Nephron progenitor cell (in vitro differentiated cells): ENCODE measurements at regions not wholly inside any gene's neighbourhood (a gene's known extent, or its start where the extent isn't known, plus 50 kb on each side); places are given as distances from the start of the nearest gene placed in this dataset.

Experiments used
- DNase-seq: peaks from one replicate; pipeline ENCODE4 v3.0.0; 2021
- H3K27ac Mint-ChIP-seq: 2 replicates; pipeline ENCODE4 v1.8.0; 2021; ENCODE audit warnings: mild to moderate bottlenecking, moderate library complexity, mixed read lengths
- H3K27me3 Mint-ChIP-seq: 2 replicates; pipeline ENCODE4 v1.8.0; 2021; ENCODE audit warnings: mild to moderate bottlenecking, low read depth, mixed read lengths; ENCODE audit not compliant: poor library complexity
- H3K36me3 Mint-ChIP-seq: 2 replicates; pipeline ENCODE4 v1.8.0; 2021; ENCODE audit warnings: low read depth, mixed read lengths
- H3K4me1 Mint-ChIP-seq: 2 replicates; pipeline ENCODE4 v1.8.0; 2021; ENCODE audit warnings: mixed read lengths
- H3K4me3 Mint-ChIP-seq: 2 replicates; pipeline ENCODE4 v1.8.0; 2021; ENCODE audit warnings: mild to moderate bottlenecking, moderate library complexity, mixed read lengths
- H3K9me3 Mint-ChIP-seq: 2 replicates; pipeline ENCODE4 v1.8.0; 2021; ENCODE audit warnings: mild to moderate bottlenecking, moderate library complexity, mixed read lengths
- CTCF ChIP-seq: fragments of 200-600 bp; sonication (generic); IDR thresholded peaks from 2 replicates; pipeline ENCODE4 v1.5.0; 2021; ENCODE audit warnings: antibody characterized with exemption

GRCh38 chr12:31790759-31791158, 61.9 kb upstream of the AMN1 start:
- no peak for DNase-seq
- H3K27ac Mint-ChIP-seq = no peak overlapping the region
- peaks cover 21% of the 10 kb centered on the region for H3K9me3 Mint-ChIP-seq
- peaks cover 16% of the 10 kb centered on the region for H3K4me1 Mint-ChIP-seq
- no peaks in the 10 kb centered on the region for H3K27me3 Mint-ChIP-seq
- peaks cover 5% of the 10 kb centered on the region for H3K36me3 Mint-ChIP-seq
- H3K4me3 Mint-ChIP-seq = no peak overlapping the region
- no peak for TF ChIP-seq CTCF

GRCh38 chr12:31785318-31785717, 56.5 kb upstream of the AMN1 start:
- Mint-ChIP-seq H3K4me1 (no peaks in the 10 kb centered on the region), H3K9me3 (peaks cover 5% of the 10 kb centered on the region), H3K27me3 (no peaks in the 10 kb centered on the region), H3K36me3 (no peaks in the 10 kb centered on the region), H3K4me3 (no peak overlapping the region), H3K27ac (no peak overlapping the region)
- DNase-seq = no peak
- TF ChIP-seq CTCF = no peak

- no peak for DNase-seq
- Mint-ChIP-seq H3K4me3 (no peak overlapping the region), H3K27me3 (no peaks in the 10 kb centered on the region), H3K4me1 (no peaks in the 10 kb centered on the region), H3K9me3 (peaks cover 5% of the 10 kb centered on the region), H3K36me3 (no peaks in the 10 kb centered on the region), H3K27ac (no peak overlapping the region)
- no peak for TF ChIP-seq CTCF
These were observed 55.3 kb upstream of the AMN1 start for GRCh38 chr12:31783996-31784645.

- no peaks in the 10 kb centered on the region for H3K27me3 Mint-ChIP-seq
- H3K9me3 Mint-ChIP-seq = no peaks in the 10 kb centered on the region
- H3K4me3 Mint-ChIP-seq = no peak overlapping the region
- H3K27ac Mint-ChIP-seq = no peak overlapping the region
- H3K4me1 Mint-ChIP-seq = no peaks in the 10 kb centered on the region
- no peak for DNase-seq
- no peak for TF ChIP-seq CTCF
- no peaks in the 10 kb centered on the region for H3K36me3 Mint-ChIP-seq
These were observed 54.7 kb upstream of the AMN1 start for GRCh38 chr12:31783556-31783955.

GRCh38 chr12:31781894-31782540, 53.2 kb upstream of the AMN1 start:
- no peak overlapping the region for H3K4me3 Mint-ChIP-seq
- no peak for DNase-seq
- no peaks in the 10 kb centered on the region for H3K27me3 Mint-ChIP-seq
- no peak for TF ChIP-seq CTCF
- no peak overlapping the region for H3K27ac Mint-ChIP-seq
- H3K36me3 Mint-ChIP-seq = no peaks in the 10 kb centered on the region
- H3K9me3 Mint-ChIP-seq = no peaks in the 10 kb centered on the region
- H3K4me1 Mint-ChIP-seq = no peaks in the 10 kb centered on the region

- Mint-ChIP-seq H3K9me3 (no peaks in the 10 kb centered on the region), H3K27me3 (no peaks in the 10 kb centered on the region), H3K27ac (no peak overlapping the region), H3K36me3 (no peaks in the 10 kb centered on the region), H3K4me1 (peaks cover 10% of the 10 kb centered on the region), H3K4me3 (no peak overlapping the region)
- no peak for DNase-seq
- no peak for TF ChIP-seq CTCF
These were observed 51.3 kb upstream of the AMN1 start for GRCh38 chr12:31780096-31780495.
